22Rv1 (cell line): ENCODE measurements at regions not wholly inside any gene's neighbourhood (a gene's known extent, or its start where the extent isn't known, plus 50 kb on each side); places are given as distances from the start of the nearest gene placed in this dataset.

Experiments
- ZFX ChIP-seq: fragments of 450-650 bp; IDR thresholded peaks from 2 replicates; pipeline ENCODE4 v1.6.1; 2017; ENCODE audit warnings: antibody characterized with exemption, borderline replicate concordance
- TF ChIP-seq, protein P1 (sequence below): fragments of 450-650 bp; IDR thresholded peaks from 2 replicates; pipeline ENCODE4 v1.5.1; 2017; ENCODE audit warnings: mild to moderate bottlenecking

DNA sequence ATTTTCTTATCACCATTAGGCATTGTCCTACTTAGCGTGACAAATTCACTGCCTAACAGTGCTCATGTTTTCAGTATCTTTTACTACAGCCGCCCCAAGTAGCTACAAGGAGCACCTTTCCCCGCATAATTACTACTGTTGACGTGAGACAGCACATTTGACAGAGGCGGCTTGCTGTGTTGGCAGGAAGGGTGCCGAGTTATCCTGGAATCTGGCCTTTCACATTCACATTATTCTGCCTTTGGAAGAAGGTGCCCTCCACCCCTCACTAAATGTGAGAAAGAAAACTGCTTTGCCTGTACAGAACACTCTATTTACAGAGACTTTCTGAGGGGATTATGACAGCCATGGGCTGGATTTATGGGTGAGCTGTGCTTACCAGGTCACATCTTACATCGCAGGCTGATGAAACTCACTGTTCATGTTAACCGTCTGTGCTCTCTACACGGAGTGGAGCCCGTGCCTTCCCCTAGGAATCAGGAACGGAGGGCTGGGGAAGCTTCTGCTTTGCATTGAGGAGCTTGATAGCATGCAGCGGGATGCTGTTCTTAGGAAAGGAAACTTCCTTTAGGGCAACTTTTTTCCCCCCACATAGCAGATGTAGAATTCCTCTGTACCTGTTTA is 148.0 kb upstream of the ZRANB2 start:
- TF ChIP-seq, protein P1, sequence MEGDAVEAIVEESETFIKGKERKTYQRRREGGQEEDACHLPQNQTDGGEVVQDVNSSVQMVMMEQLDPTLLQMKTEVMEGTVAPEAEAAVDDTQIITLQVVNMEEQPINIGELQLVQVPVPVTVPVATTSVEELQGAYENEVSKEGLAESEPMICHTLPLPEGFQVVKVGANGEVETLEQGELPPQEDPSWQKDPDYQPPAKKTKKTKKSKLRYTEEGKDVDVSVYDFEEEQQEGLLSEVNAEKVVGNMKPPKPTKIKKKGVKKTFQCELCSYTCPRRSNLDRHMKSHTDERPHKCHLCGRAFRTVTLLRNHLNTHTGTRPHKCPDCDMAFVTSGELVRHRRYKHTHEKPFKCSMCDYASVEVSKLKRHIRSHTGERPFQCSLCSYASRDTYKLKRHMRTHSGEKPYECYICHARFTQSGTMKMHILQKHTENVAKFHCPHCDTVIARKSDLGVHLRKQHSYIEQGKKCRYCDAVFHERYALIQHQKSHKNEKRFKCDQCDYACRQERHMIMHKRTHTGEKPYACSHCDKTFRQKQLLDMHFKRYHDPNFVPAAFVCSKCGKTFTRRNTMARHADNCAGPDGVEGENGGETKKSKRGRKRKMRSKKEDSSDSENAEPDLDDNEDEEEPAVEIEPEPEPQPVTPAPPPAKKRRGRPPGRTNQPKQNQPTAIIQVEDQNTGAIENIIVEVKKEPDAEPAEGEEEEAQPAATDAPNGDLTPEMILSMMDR: no peak
- TF ChIP-seq ZFX: no peak
